Panc1 (cell line): ENCODE measurements at regions not wholly inside any gene's neighbourhood (a gene's known extent, or its start where the extent isn't known, plus 50 kb on each side); places are given as distances from the start of the nearest gene placed in this dataset.

Source experiments
- ATAC-seq: fragments of 200-7000 bp; cut with Tn5 transposase; 2 replicates; pipeline ENCODE4 v1.9.1; 2020; ENCODE audit warnings: mild to moderate bottlenecking, moderate library complexity
- BruUV-seq: library from RNA; stranded (reverse); fragments of 400-500 nt; replicated peaks from 2 replicates; lab custom pipeline; 2021; lab: Mats Ljungman, UMichigan
- CTCF ChIA-PET: fragments of 300-600 bp; sonication (Branson Sonifier 250); formaldehyde crosslinking; loops from one replicate; lab custom pipeline; 2022; ENCODE audit warnings: antibody characterized with exemption; lab: Charles Lee
- POLR2A ChIA-PET: fragments of 300-600 bp; sonication (Branson Sonifier 250); formaldehyde crosslinking; loops from one replicate; lab custom pipeline; 2022; ENCODE audit warnings: antibody characterized with exemption; lab: Charles Lee
- DNase-seq: peaks from one replicate; pipeline ENCODE4 v3.0.0-alpha.2; 2010; ENCODE audit warnings: low read depth, low spot score
- H3K27ac ChIP-seq: 2 replicates; pipeline ENCODE4 v1.5.1; 2011; ENCODE audit warnings: mild to moderate bottlenecking, low read length, inconsistent platforms
- H3K27me3 ChIP-seq: fragments of 200-500 bp; sonication (Bioruptor generic); 2 replicates; pipeline ENCODE4 v1.6.0; 2014; ENCODE audit warnings: low read length, inconsistent platforms; ENCODE audit not compliant: control insufficient read depth, insufficient read depth
- H3K36me3 ChIP-seq: fragments of 200-500 bp; sonication (Bioruptor generic); 2 replicates; pipeline ENCODE4 v1.5.1; 2014; ENCODE audit warnings: inconsistent platforms, mild to moderate bottlenecking, low read length, moderate library complexity; ENCODE audit not compliant: control insufficient read depth, insufficient read depth
- H3K4me1 ChIP-seq: 2 replicates; pipeline ENCODE4 v1.5.1; 2011; ENCODE audit warnings: inconsistent platforms, mild to moderate bottlenecking, low read length, moderate library complexity; ENCODE audit not compliant: control insufficient read depth, insufficient read depth
- H3K4me3 ChIP-seq, 2 experiments: 2 replicates each; pipeline ENCODE4 v1.5.1; 2011 to 2012; ENCODE audit warnings: low read depth in 2 of 2, low read length in 2 of 2, mild to moderate bottlenecking in 2 of 2, inconsistent platforms in 1 of 2, moderate library complexity in 1 of 2
- H3K9me3 ChIP-seq: fragments of 200-500 bp; sonication (Bioruptor generic); 2 replicates; pipeline ENCODE4 v1.5.1; 2014; ENCODE audit warnings: low read depth, mild to moderate bottlenecking, inconsistent platforms, low read length, moderate library complexity; ENCODE audit not compliant: control insufficient read depth, insufficient read depth
- CTCF ChIP-seq: fragments of 450-650 bp; IDR thresholded peaks from 2 replicates; pipeline ENCODE4 v1.5.1; 2017; ENCODE audit warnings: mild to moderate bottlenecking
- POLR2AphosphoS5 ChIP-seq: IDR thresholded peaks from 2 replicates; pipeline ENCODE4 v1.6.1; 2012; ENCODE audit warnings: mild to moderate bottlenecking, low read depth, low read length, moderate library complexity
- REST ChIP-seq, 2 experiments: IDR thresholded peaks; 2 replicates each; pipeline ENCODE4 v1.6.1; 2011 to 2012; ENCODE audit warnings: low read depth in 2 of 2, control low read depth in 1 of 2, low read length in 1 of 2, mild to moderate bottlenecking in 1 of 2, moderate library complexity in 1 of 2; ENCODE audit not compliant: insufficient read depth in 1 of 2
- SIN3A ChIP-seq: IDR thresholded peaks from 2 replicates; pipeline ENCODE4 v1.6.1; 2012; ENCODE audit warnings: low read depth, mild to moderate bottlenecking, low read length, moderate library complexity, borderline replicate concordance; ENCODE audit not compliant: insufficient read depth
- TCF7L2 ChIP-seq: IDR thresholded peaks from 2 replicates; pipeline ENCODE4 v1.6.1; 2011; ENCODE audit warnings: mild to moderate bottlenecking, low read depth, low read length, inconsistent platforms
- in situ Hi-C: cut with HindIII; loops from 2 replicates; pipeline ENCODE4 v1.10.0; 2016; ENCODE audit warnings: low sequenced_read_pairs, low pct_unique_long_range_greater_than_20kb
- intact Hi-C: fragments of 100-400 bp; cut with micrococcal nuclease; formaldehyde crosslinking; loops from one replicate; pipeline ENCODE4 v1.10.0; 2022; ENCODE audit not compliant: unreplicated experiment

GRCh38 chr20:40494248-40494647, 194.8 kb downstream of the MAFB start:
- ChIA-PET POLR2A (no interaction called here), CTCF (no interaction called here)
- TF ChIP-seq REST (IDR thresholded peaks at IDR 0.05; ENCODE audit: insufficient read depth in 1 of 2, low read depth in 2 of 2, low read length in 1 of 2) (no peak), POLR2AphosphoS5 (no peak), SIN3A (no peak), TCF7L2 (no peak), CTCF (no peak)
- Histone ChIP-seq H3K27me3 (no peaks in the 10 kb centered on the region), H3K9me3 (no peaks in the 10 kb centered on the region), H3K4me1 (no peaks in the 10 kb centered on the region), H3K4me3 (no peak overlapping the region), H3K36me3 (no peaks in the 10 kb centered on the region), H3K27ac (no peak overlapping the region)
- DNase-seq (no peak), ATAC-seq (no peak)
- in situ Hi-C loops: no loop called here
- intact Hi-C loops: no loop called here
- no TSS peak for BruUV-seq

- intact Hi-C loops: no loop called here
- ATAC-seq (no peak), DNase-seq (no peak)
- H3K4me1 ChIP-seq: no peaks in the 10 kb centered on the region
- TF ChIP-seq SIN3A (no peak), POLR2AphosphoS5 (no peak), TCF7L2 (no peak), REST (IDR thresholded peaks at IDR 0.05; ENCODE audit: insufficient read depth in 1 of 2, low read depth in 2 of 2, low read length in 1 of 2) (no peak), CTCF (no peak)
- H3K27me3 ChIP-seq: no peaks in the 10 kb centered on the region
- H3K4me3 ChIP-seq: no peak overlapping the region
- BruUV-seq: no TSS peak
- ChIA-PET CTCF (no interaction called here), POLR2A (no interaction called here)
- no peaks in the 10 kb centered on the region for H3K36me3 ChIP-seq
- no peak overlapping the region for H3K27ac ChIP-seq
- in situ Hi-C loops: no loop called here
- H3K9me3 ChIP-seq: no peaks in the 10 kb centered on the region
These were observed 195.5 kb downstream of the MAFB start for GRCh38 chr20:40493549-40493948.
